Astrocyte of the spinal cord (primary cell): ENCODE measurements at regions not wholly inside any gene's neighbourhood (a gene's known extent, or its start where the extent isn't known, plus 50 kb on each side); places are given as distances from the start of the nearest gene placed in this dataset.

Experiments
- DNase-seq: peaks from one replicate; pipeline ENCODE4 v3.0.0; 2011; ENCODE audit warnings: low read depth, low spot score
- H3K4me3 ChIP-seq: 2 replicates; pipeline ENCODE4 v1.5.1; 2011; ENCODE audit warnings: low read depth, mild to moderate bottlenecking, low read length, moderate library complexity
- in situ Hi-C: cut with HindIII; loops from 2 replicates; pipeline ENCODE4 v1.10.0; 2017; ENCODE audit warnings: low sequenced_read_pairs
- TF ChIP-seq, protein P1 (sequence below): IDR thresholded peaks from 2 replicates; pipeline ENCODE4 v1.5.1; 2012; ENCODE audit warnings: low read depth, mild to moderate bottlenecking, low read length, inconsistent platforms

GRCh38 chr12:16473610-16474326, 126.3 kb downstream of the MGST1 start:
- TF ChIP-seq, protein P1, sequence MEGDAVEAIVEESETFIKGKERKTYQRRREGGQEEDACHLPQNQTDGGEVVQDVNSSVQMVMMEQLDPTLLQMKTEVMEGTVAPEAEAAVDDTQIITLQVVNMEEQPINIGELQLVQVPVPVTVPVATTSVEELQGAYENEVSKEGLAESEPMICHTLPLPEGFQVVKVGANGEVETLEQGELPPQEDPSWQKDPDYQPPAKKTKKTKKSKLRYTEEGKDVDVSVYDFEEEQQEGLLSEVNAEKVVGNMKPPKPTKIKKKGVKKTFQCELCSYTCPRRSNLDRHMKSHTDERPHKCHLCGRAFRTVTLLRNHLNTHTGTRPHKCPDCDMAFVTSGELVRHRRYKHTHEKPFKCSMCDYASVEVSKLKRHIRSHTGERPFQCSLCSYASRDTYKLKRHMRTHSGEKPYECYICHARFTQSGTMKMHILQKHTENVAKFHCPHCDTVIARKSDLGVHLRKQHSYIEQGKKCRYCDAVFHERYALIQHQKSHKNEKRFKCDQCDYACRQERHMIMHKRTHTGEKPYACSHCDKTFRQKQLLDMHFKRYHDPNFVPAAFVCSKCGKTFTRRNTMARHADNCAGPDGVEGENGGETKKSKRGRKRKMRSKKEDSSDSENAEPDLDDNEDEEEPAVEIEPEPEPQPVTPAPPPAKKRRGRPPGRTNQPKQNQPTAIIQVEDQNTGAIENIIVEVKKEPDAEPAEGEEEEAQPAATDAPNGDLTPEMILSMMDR, result no peak
- DNase-seq, result peak; percentile 16
- no peak overlapping the region for H3K4me3 ChIP-seq
- in situ Hi-C loops, result no loop called here

DNA sequence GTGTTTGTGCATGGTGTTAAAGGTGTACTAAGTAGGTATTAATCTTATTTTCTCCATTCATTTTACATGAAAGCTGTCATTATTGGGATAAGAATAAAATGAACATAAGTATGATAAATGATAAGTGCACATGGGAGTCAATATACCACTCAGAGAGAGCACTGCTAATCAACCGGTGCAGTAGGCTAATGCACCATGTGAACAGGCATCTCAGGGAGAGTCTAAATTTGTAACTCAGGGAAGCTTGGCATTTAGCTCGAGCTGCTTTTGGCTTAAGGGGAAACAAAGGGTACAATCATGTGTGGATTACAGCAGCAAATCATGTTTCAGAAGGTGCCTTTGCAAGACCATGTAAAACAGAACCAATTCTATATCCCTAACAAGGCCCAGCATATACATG, 127.4 kb downstream of the MGST1 start:
- in situ Hi-C loops, result no loop called here
- no peak overlapping the region for H3K4me3 ChIP-seq
- TF ChIP-seq, protein P1, result no peak
- no peak for DNase-seq

GRCh38 chr12:16475521-16475920, 128.1 kb downstream of the MGST1 start:
- no peak for DNase-seq
- in situ Hi-C loops, result no loop called here
- TF ChIP-seq, protein P1, result no peak

GRCh38 chr12:16482726-16483125, 123.2 kb downstream of the LMO3 start:
- peak; percentile 9 for DNase-seq
- no peak overlapping the region for H3K4me3 ChIP-seq
- in situ Hi-C loops, result no loop called here
- TF ChIP-seq, protein P1, result no peak

More at GRCh38 chr12:16475521-16475920, 128.1 kb downstream of the MGST1 start:
- H3K4me3 ChIP-seq, result no peak overlapping the region

GRCh38 chr12:16492240-16492639, 113.7 kb downstream of the LMO3 start:
- in situ Hi-C loops, result no loop called here
- TF ChIP-seq, protein P1, result no peak
- no peak overlapping the region for H3K4me3 ChIP-seq
- no peak for DNase-seq

GRCh38 chr12:16492820-16493797, 112.9 kb downstream of the LMO3 start:
- H3K4me3 ChIP-seq, result no peak overlapping the region
- TF ChIP-seq, protein P1, result no peak
- in situ Hi-C loops, result no loop called here
- DNase-seq, result no peak
